ENCODE measurements at regions not wholly inside any gene's neighbourhood (a gene's known extent, or its start where the extent isn't known, plus 50 kb on each side); places are given as distances from the start of the nearest gene placed in this dataset.

GRCh38 chr10:131495892-131496291 is 184.4 kb upstream of the TCERG1L start:
- H3K27me3 Mint-ChIP-seq (ENCODE audit: low read depth): peaks cover 4% of the 10 kb centered on the region; the same call in 1 of the 2 replicates
- no peaks in the 10 kb centered on the region; a peak in 2 of 7 replicates for H3K36me3 Mint-ChIP-seq (ENCODE audit: insufficient read depth in 1 of 3, low read depth in 3 of 3)
- Histone ChIP-seq H3K9ac (ENCODE audit: extremely low read depth, insufficient read length, low read length) (no peak overlapping the region), H3K27me3 (ENCODE audit: insufficient read depth, low read length) (no peaks in the 10 kb centered on the region), H3K4me2 (ENCODE audit: insufficient read depth, insufficient read length, low read length) (no peak overlapping the region), H2BK5ac (ENCODE audit: insufficient read length, low read length) (no peak overlapping the region), H3K79me2 (ENCODE audit: insufficient read depth, low read length) (no peaks in the 10 kb centered on the region), H4K91ac (ENCODE audit: insufficient read length, low read depth, low read length) (no peak overlapping the region), H2AFZ (ENCODE audit: low read length) (no peak overlapping the region), H3T11ph (ENCODE audit: low read length) (no peak overlapping the region), H3K27ac (ENCODE audit: insufficient read length, low read depth, low read length) (no peak overlapping the region), H3K9me3 (ENCODE audit: control insufficient read depth, low read depth, low read length) (no peaks in the 10 kb centered on the region), H2BK15ac (ENCODE audit: low read depth, low read length) (no peak overlapping the region), H3K14ac (ENCODE audit: insufficient read depth, low read length) (no peak overlapping the region; the same call in 1 of the 2 replicates), H3K18ac (ENCODE audit: insufficient read length, low read depth, low read length) (no peak overlapping the region), H2AK5ac (ENCODE audit: insufficient read length, low read length) (no peak overlapping the region), H3K23ac (ENCODE audit: insufficient read length, low read depth, low read length) (no peak overlapping the region), H2BK20ac (ENCODE audit: low read depth, low read length, poor library complexity, severe bottlenecking) (no peak overlapping the region), H4K5ac (ENCODE audit: insufficient read length, low read depth, low read length) (no peak overlapping the region), H2BK12ac (ENCODE audit: insufficient read length, low read depth, low read length) (no peak overlapping the region), H3K4me1 (ENCODE audit: insufficient read depth, low read length) (no peaks in the 10 kb centered on the region), H3K56ac (ENCODE audit: insufficient read length, low read depth, low read length) (no peak overlapping the region), H3K79me1 (ENCODE audit: insufficient read depth, low read depth, low read length, poor library complexity, severe bottlenecking) (no peaks in the 10 kb centered on the region), H2BK120ac (ENCODE audit: low read depth, low read length, poor library complexity, severe bottlenecking) (no peak overlapping the region), H4K8ac (replicated peaks; ENCODE audit: insufficient read length, low read depth, low read length) (no peak overlapping the region), H3K23me2 (ENCODE audit: insufficient read length, low read depth, low read length, poor library complexity, severe bottlenecking) (no peaks in the 10 kb centered on the region), H4K20me1 (ENCODE audit: control insufficient read depth, insufficient read depth, insufficient read length) (no peaks in the 10 kb centered on the region), H3K4ac (ENCODE audit: low read depth, low read length) (no peak overlapping the region)
- no CpG with 5 or more reads among the region's 14 CpGs for WGBS (ENCODE audit: extremely low coverage, insufficient read length, low lambda C conversion rate)
- no peak for DNase-seq
- H3K4me1 Mint-ChIP-seq: no peaks in the 10 kb centered on the region
- TF ChIP-seq, protein P1, sequence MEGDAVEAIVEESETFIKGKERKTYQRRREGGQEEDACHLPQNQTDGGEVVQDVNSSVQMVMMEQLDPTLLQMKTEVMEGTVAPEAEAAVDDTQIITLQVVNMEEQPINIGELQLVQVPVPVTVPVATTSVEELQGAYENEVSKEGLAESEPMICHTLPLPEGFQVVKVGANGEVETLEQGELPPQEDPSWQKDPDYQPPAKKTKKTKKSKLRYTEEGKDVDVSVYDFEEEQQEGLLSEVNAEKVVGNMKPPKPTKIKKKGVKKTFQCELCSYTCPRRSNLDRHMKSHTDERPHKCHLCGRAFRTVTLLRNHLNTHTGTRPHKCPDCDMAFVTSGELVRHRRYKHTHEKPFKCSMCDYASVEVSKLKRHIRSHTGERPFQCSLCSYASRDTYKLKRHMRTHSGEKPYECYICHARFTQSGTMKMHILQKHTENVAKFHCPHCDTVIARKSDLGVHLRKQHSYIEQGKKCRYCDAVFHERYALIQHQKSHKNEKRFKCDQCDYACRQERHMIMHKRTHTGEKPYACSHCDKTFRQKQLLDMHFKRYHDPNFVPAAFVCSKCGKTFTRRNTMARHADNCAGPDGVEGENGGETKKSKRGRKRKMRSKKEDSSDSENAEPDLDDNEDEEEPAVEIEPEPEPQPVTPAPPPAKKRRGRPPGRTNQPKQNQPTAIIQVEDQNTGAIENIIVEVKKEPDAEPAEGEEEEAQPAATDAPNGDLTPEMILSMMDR (conservative IDR thresholded peaks at IDR 0.05): no peak
- H3K9me3 Mint-ChIP-seq: no peaks in the 10 kb centered on the region
- no peak overlapping the region for H3K27ac Mint-ChIP-seq
- H3K4me3 Mint-ChIP-seq: no peak overlapping the region
